ENCODE measurements at regions not wholly inside any gene's neighbourhood (a gene's known extent, or its start where the extent isn't known, plus 50 kb on each side); places are given as distances from the start of the nearest gene placed in this dataset.

- no peaks in the 10 kb centered on the region for H3K36me3 ChIP-seq (ENCODE audit: insufficient read depth)
- H3K9me2 ChIP-seq (ENCODE audit: insufficient read depth) = no peaks in the 10 kb centered on the region
- Mint-ChIP-seq H3K27me3 (ENCODE audit: insufficient read depth, low read depth, poor library complexity) (peaks cover 2% of the 10 kb centered on the region), H3K4me1 (peaks cover 13% of the 10 kb centered on the region), H3K4me3 (no peak overlapping the region), H3K9me3 (no peaks in the 10 kb centered on the region), H3K27ac (no peak overlapping the region), H3K36me3 (ENCODE audit: low read depth) (no peaks in the 10 kb centered on the region; the same call in 2 of the 3 replicates)
- H3K79me2 ChIP-seq (replicated peaks; ENCODE audit: insufficient read depth) = no peaks in the 10 kb centered on the region
- no peaks in the 10 kb centered on the region for H4K20me1 ChIP-seq (replicated peaks; ENCODE audit: insufficient read depth)
- no peak overlapping the region for H3K4me2 ChIP-seq
- H3K4me3 ChIP-seq = no peak overlapping the region
- no peak overlapping the region for H2AFZ ChIP-seq
- H3F3A ChIP-seq (replicated peaks; ENCODE audit: low read depth) = no peaks in the 10 kb centered on the region
- DNase-seq (ENCODE audit: low spot score) (no peak), ATAC-seq (no peak)
- H3K27ac ChIP-seq (ENCODE audit: low read depth) = no peak overlapping the region
- H3K27me3 ChIP-seq (ENCODE audit: insufficient read depth) = no peaks in the 10 kb centered on the region
- H3K4me1 ChIP-seq (ENCODE audit: insufficient read depth) = peaks cover 13% of the 10 kb centered on the region
- TF ChIP-seq NANOG (IDR thresholded peaks at IDR 0.05; ENCODE audit: borderline replicate concordance) (no peak), JUNB (IDR thresholded peaks at IDR 0.05; ENCODE audit: unreplicated experiment) (no peak), REST (IDR thresholded peaks at IDR 0.05; ENCODE audit: unreplicated experiment) (no peak), CTCF (conservative IDR thresholded peaks at IDR 0.05; ENCODE audit: low read depth in 2 of 2) (no peak)
Measured at GRCh38 chr12:64558754-64559153, 51.5 kb upstream of the RASSF3 start.

GRCh38 chr12:64560396-64561301, 49.6 kb upstream of the RASSF3 start:
- Histone ChIP-seq H4K20me1 (replicated peaks; ENCODE audit: insufficient read depth) (no peaks in the 10 kb centered on the region), H3K27ac (ENCODE audit: low read depth) (no peak overlapping the region), H3K4me2 (peak overlapping the region; percentile 10; the same call in 1 of the 2 replicates), H3K9me2 (ENCODE audit: insufficient read depth) (no peaks in the 10 kb centered on the region), H3K4me3 (no peak overlapping the region), H3K79me2 (replicated peaks; ENCODE audit: insufficient read depth) (no peaks in the 10 kb centered on the region), H2AFZ (peak overlapping the region; percentile 91), H3K36me3 (ENCODE audit: insufficient read depth) (no peaks in the 10 kb centered on the region), H3K4me1 (ENCODE audit: insufficient read depth) (peaks cover 17% of the 10 kb centered on the region), H3K27me3 (ENCODE audit: insufficient read depth) (no peaks in the 10 kb centered on the region), H3F3A (replicated peaks; ENCODE audit: low read depth) (no peaks in the 10 kb centered on the region)
- Mint-ChIP-seq H3K9me3 (no peaks in the 10 kb centered on the region), H3K36me3 (ENCODE audit: low read depth) (no peaks in the 10 kb centered on the region; the same call in 2 of the 3 replicates), H3K27me3 (ENCODE audit: insufficient read depth, low read depth, poor library complexity) (peaks cover 4% of the 10 kb centered on the region), H3K4me3 (no peak overlapping the region), H3K4me1 (peaks cover 13% of the 10 kb centered on the region), H3K27ac (no peak overlapping the region)
- ATAC-seq = peak; percentile 85
- DNase-seq (ENCODE audit: low spot score) = peak; percentile 31
- no peak for TF ChIP-seq JUNB (IDR thresholded peaks at IDR 0.05; ENCODE audit: unreplicated experiment)
- TF ChIP-seq ZNF114 (CRISPR knock-in tag; IDR thresholded peaks at IDR 0.05) = no peak
- no peak for TF ChIP-seq STAT1 (IDR thresholded peaks at IDR 0.05; ENCODE audit: unreplicated experiment)
- no peak for TF ChIP-seq CREB1 (CRISPR knock-in tag; IDR thresholded peaks at IDR 0.05; ENCODE audit: low read depth)
- no peak for TF ChIP-seq REST (IDR thresholded peaks at IDR 0.05; ENCODE audit: unreplicated experiment)
- TF ChIP-seq EZH2phosphoT487 (IDR thresholded peaks at IDR 0.05; ENCODE audit: unreplicated experiment) = no peak

Data from GM23338 (cell line).